Activated T-cell treated with anti-CD3 and anti-CD28 coated beads, Interleukin-2, amount 50 U/mL, for 4 hours (primary cell): ENCODE measurements at regions not wholly inside any gene's neighbourhood (a gene's known extent, or its start where the extent isn't known, plus 50 kb on each side); places are given as distances from the start of the nearest gene placed in this dataset.
"Not testable (repeated sequence)": the region's sequence is repeated elsewhere in the genome, so short reads cannot be mapped to it uniquely, and the experiment has no call there.

Experiments used
- ATAC-seq, 2 donors: fragments of 200-7000 bp; cut with Tn5 transposase; one replicate each; pipeline ENCODE4 v1.10.0; 2021
- DNase-seq: peaks from one replicate; pipeline ENCODE4 v3.0.0-alpha.2; 2020
- H3K27me3 Mint-ChIP-seq: one replicate; pipeline ENCODE4 v1.8.0; 2021; ENCODE audit warnings: low read depth, mixed read lengths
- H3K36me3 Mint-ChIP-seq: one replicate; pipeline ENCODE4 v1.8.0; 2022; ENCODE audit warnings: mixed read lengths; ENCODE audit not compliant: insufficient read depth
- H3K4me1 Mint-ChIP-seq: one replicate; pipeline ENCODE4 v1.8.0; 2021; ENCODE audit warnings: low read depth, mixed read lengths
- H3K4me3 Mint-ChIP-seq: one replicate; pipeline ENCODE4 v1.8.0; 2021; ENCODE audit warnings: mild to moderate bottlenecking, moderate library complexity, mixed read lengths
- H3K9me3 Mint-ChIP-seq: one replicate; pipeline ENCODE4 v1.8.0; 2021; ENCODE audit warnings: mixed read lengths

DNA sequence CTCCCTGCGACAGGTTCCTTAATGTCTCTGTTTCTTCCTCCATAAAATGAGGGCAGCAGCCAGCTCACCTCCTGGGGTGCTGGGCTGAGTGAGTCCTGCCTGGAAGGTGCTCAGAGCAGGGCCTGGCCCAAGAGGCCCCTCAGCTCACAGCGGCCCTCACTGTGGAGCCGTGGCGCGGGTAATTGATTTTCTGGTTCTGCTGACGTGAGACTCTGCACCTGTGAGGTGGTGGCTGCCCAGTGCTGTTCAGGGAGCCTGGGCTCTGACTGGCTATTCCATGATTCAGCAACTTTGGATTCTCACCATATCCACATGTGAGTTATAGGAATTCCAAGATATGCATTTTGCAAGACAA, 266.6 kb downstream of the ADGRD1 start:
- no peak for DNase-seq
- H3K36me3 Mint-ChIP-seq = no peaks in the 10 kb centered on the region
- H3K4me1 Mint-ChIP-seq = peaks cover 7% of the 10 kb centered on the region
- H3K9me3 Mint-ChIP-seq = no peaks in the 10 kb centered on the region
- H3K4me3 Mint-ChIP-seq = no peak overlapping the region
- ATAC-seq = no peak
- H3K27me3 Mint-ChIP-seq = peaks cover 20% of the 10 kb centered on the region

DNA sequence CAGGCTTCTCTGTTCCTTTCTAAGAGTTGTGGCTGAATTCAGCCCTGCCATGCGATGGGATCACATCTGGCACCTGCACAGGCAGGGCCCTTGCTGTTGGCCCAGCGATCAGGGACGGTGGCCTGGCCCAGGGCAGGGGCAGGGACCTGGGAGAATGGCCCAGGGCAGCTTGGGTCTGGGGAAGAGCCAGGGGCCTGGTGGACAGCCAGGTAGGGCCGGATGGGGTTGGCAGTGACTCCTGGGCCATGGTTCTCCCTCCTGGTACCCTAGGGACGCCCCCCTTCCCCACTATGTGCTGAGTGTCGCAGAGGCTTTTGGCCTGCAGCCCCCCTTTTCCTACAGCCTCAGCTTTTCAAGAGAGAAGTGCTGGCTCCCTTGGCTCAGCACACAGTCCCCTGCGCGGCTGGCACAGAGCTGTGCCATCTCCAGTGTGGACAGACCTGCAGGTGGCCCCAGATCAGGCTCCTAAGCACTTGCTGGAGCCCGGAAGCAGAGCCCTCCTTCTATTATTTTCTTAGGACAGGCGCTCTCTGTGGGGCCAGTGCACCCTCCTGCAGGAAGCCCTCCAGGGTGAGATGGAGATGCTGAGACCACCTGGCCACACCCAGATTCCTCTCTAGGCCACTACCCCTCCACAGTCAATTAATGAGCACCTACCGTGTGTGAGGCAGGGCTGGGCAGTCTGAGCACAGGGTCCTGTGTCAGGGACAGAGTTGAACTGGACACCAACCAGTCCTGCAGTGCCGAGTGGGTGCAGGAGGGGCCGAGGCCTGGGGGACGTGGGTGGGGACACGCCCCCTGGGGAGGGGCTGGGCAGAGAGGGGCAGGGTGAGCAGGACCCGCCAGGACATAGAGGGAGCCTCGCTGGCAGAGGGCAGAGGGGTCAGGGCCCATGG, 267.6 kb downstream of the ADGRD1 start:
- no peak overlapping the region for H3K4me3 Mint-ChIP-seq
- peaks cover 20% of the 10 kb centered on the region for H3K27me3 Mint-ChIP-seq
- no peaks in the 10 kb centered on the region for H3K36me3 Mint-ChIP-seq
- peaks cover 7% of the 10 kb centered on the region for H3K4me1 Mint-ChIP-seq
- ATAC-seq = peak in 1 of 2 donors; percentile 8
- no peak for DNase-seq
- no peaks in the 10 kb centered on the region for H3K9me3 Mint-ChIP-seq

DNA sequence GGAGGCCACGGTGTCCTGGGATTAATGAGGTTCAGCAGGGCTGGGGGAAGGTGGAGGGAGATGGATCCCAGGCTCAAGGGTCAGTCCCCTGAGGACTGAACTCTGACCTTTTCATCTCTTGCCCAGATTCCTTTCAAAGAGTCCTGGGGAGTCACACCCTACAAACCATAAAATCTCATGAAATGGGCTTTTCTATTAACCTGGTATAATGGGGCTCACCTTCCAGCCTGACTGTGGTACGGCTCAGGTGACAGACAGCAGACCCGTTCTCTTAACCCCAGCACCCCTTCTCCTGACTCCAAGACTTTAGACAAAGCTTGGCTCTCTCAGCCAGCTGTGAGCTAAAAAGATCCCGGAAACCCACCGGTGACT, 268.2 kb downstream of the ADGRD1 start:
- Mint-ChIP-seq H3K4me3 (peak overlapping the region; percentile 38), H3K27me3 (peaks cover 19% of the 10 kb centered on the region), H3K36me3 (no peaks in the 10 kb centered on the region), H3K4me1 (peaks cover 7% of the 10 kb centered on the region), H3K9me3 (no peaks in the 10 kb centered on the region)
- ATAC-seq (no peak), DNase-seq (no peak)

DNA sequence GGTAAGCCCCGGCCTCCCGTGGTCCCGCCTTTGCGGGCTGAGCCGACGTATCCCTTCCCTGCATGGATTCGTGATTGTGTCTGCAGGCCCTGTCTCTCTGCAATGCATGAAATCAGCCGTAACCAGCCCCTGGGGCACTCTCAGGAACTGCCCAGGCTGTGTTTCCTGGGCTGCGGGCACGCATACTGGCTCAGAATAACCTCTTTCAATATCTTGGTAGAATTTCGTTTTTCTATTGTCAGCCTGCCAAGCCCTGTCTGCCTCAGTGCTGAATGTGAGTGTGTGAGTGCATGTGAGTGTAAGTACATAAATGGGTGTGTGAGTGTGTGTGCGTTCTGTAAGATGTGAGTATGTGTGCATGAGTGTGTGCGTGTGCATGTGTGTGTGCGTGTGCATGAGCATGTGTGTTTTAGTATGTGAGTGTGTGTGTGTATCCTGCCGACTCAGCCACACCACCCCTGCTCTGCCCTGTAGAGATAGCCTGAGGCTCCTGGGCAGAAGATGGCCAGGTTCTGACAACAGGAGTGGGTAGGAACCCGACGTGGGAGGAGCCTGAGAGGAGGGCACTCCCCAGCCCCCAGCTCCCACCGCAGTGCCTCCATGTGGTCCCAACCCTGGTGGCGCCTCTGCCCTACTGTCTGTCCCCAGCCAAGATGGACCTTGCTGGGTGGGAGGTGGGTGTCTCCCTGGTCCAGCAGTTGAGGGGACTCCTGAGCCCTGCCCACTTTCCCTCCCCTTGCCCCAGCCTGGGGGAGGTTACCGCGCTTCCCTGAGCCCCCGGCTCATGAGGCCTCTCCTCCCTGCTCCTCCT, 268.8 kb downstream of the ADGRD1 start:
- Mint-ChIP-seq H3K9me3 (no peaks in the 10 kb centered on the region), H3K4me1 (peaks cover 7% of the 10 kb centered on the region), H3K36me3 (no peaks in the 10 kb centered on the region), H3K27me3 (peaks cover 15% of the 10 kb centered on the region), H3K4me3 (peak overlapping the region; percentile 38)
- DNase-seq (no peak), ATAC-seq (peak; percentile 44 to 60)

DNA sequence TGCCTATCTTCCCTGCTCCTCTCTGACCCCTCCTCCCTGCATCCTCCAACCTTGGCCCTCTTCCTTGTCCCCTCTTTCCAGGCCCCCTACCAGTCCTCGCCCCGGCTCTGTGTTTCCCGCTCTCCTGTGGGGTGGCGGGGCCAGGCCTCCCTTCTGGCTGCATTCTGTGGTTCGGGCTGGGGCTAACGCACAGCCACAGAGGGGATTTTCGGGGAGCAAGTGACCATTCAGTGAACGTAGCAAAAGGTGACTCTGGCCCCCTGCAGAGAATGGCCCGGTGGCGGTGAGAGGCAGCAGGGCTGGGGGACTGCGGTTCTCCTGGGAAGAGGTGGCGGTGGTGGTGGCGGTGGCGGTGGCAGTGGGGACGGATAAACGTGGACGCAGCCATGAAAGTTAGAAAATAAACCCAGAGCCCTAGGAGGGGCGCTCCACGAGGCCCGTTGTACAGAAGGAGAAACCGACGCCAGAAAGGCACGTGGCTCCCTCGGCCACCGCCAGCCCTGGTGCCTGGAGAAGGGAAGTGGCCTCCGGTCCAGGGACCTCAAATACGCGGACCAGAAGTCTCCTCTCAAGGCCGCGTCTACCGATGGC, 269.6 kb downstream of the ADGRD1 start:
- Mint-ChIP-seq H3K4me1 (peaks cover 7% of the 10 kb centered on the region), H3K27me3 (peaks cover 13% of the 10 kb centered on the region), H3K9me3 (no peaks in the 10 kb centered on the region), H3K4me3 (no peak overlapping the region), H3K36me3 (no peaks in the 10 kb centered on the region)
- ATAC-seq = no peak
- no peak for DNase-seq

DNA sequence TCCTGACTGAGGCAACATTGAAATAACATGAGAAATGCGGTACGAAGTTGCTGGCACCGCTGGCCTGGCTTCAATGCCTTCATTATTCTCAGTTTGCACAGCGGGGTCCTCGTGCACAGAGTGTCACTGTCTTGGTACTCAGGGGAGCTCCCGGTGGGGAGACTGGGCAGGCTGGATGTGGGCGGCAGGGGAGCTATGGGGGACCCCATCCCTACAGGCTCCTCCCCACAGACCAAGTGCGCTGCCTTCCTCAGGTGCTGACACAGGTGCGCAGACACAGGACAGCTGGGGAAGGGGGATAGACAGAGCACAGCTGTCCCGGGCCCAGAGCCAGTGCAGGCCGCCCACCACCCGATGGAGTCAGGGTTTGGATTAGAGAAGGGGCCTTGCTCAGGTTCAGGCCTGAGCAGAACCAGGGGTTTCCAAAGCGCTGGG, 270.1 kb downstream of the ADGRD1 start:
- DNase-seq = no peak
- H3K36me3 Mint-ChIP-seq = no peaks in the 10 kb centered on the region
- H3K4me1 Mint-ChIP-seq = peaks cover 7% of the 10 kb centered on the region
- H3K27me3 Mint-ChIP-seq = peaks cover 14% of the 10 kb centered on the region
- H3K9me3 Mint-ChIP-seq = no peaks in the 10 kb centered on the region
- peak overlapping the region; percentile 3 for H3K4me3 Mint-ChIP-seq
- no peak for ATAC-seq

DNA sequence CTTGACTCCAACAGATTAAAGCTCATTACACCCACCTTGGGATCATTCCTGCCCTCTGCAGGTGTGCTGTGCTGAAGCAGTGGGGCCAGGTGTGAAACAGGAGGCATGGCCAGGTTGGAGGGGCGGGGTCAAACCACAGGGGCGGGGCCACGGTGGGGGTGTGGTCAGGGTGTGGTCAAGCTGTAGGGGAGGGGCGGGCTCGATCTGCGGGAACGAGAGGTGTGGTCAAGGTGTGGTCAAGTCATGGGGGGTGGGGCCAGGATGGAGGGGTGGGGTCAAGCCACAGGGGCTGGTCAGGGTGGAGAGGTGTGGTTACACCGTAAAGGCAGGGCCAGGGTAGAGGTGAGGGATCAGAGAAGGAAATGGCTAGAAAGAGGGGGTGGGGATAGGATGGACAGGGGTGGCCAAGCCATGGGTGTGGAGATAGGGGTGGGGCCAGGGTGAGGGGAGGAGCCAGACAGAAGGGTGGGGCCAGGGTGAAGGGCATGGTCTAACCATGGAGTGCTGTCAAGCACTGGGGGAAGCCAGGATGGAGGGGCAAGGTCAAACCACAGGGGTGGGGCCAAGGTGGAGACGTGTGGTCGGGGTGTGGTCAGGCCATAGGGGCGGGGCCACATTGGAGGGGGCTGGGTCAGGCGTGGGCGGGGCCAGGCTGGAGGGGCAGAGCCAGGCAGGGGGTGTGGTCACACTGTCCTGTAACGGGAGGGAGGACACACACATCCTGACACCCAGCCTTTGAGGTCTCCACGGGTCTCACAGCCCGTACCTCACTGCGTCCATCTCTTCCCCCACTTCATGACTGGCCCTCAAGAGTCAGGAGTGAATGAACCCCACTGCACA, 270.7 kb downstream of the ADGRD1 start:
- peaks cover 19% of the 10 kb centered on the region for H3K27me3 Mint-ChIP-seq
- peak in 1 of 2 donors; percentile 15 for ATAC-seq
- DNase-seq, H3K36me3 Mint-ChIP-seq, H3K4me3 Mint-ChIP-seq, H3K4me1 Mint-ChIP-seq, H3K9me3 Mint-ChIP-seq: not testable (repeated sequence)

DNA sequence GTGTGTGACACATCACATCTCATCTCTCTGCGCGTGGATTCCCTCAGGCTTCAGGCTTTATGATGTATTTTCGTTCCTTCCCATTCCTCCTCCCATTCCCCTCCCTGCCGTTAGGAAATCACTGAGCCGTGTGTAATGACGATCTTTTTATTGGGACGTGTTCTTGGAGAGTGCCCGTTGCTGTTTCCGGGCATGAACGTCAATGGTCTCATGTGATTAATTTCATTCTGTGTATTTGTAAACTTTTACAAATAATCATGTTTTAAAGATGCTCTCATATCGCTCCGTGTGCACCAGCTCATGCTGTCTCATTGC, 271.3 kb downstream of the ADGRD1 start:
- H3K9me3 Mint-ChIP-seq, H3K4me3 Mint-ChIP-seq, H3K4me1 Mint-ChIP-seq, H3K36me3 Mint-ChIP-seq, DNase-seq, ATAC-seq: not testable (repeated sequence)
- peaks cover 19% of the 10 kb centered on the region for H3K27me3 Mint-ChIP-seq

DNA sequence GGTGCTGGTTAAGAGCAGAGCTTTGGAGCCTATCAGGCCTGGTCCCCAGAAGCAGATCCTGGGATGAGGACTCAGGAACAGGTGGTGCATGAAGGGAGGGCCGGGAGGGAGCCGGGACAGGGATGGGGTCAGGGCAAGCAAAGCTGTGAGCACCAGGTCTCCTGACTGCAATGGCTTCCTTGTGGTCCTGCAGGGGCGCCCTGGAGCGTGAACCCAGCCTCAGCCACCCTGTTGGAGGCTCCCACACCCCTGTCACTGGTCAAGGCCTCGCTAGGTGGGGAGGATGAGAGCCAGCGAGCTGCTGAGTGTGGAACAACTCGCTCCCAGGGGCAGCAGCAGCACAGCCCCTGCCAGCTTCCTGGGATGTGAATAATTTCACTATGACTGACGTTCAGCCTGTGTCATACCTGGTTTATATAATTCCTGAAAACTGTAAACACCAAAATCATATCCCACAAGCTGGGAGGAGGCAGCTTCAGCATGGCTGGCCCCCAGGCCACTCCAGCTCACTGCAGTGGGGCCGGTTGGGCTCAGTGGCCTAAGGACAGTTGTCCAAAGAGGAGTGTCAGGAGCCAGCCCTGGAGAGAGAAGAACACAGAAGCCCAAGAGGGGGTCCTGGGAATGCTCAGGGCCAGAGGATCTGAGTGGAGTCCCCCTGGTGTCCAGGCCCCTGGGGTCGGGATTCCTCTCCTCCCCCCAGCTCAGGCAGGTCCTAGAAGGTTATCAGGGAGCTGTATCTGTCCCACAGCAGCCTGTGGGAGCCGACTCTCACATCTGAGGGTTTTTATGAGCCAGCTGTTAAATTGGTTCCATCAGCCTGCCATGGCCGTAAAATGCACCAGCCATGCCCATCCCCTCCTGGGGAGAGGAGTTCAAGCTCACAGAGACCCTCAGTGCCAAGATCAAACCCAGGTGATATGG, 272.9 kb downstream of the ADGRD1 start:
- H3K4me1 Mint-ChIP-seq = peaks cover 9% of the 10 kb centered on the region
- H3K4me3 Mint-ChIP-seq = no peak overlapping the region
- H3K36me3 Mint-ChIP-seq = no peaks in the 10 kb centered on the region
- no peaks in the 10 kb centered on the region for H3K9me3 Mint-ChIP-seq
- H3K27me3 Mint-ChIP-seq = peaks cover 16% of the 10 kb centered on the region
- ATAC-seq (no peak), DNase-seq (no peak)

DNA sequence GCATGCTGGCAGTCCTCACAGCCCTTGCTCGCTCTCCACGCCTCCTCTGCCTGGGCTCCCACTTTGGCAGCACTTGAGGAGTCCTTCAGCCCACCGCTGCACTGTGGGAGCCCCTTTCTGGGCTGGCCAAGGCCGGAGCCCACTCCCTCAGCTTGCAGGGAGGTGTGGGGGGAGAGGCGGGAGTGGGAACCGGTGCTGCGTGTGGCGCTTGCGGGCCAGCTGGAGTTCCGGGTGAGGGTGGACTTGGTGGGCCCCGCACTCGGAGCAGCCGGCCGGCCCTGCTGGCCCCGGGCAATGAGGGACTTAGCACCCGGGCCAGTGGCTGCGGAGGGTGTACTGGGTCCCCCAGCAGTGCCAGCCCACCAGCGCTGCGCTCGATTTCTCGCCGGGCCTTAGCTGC, 273.9 kb downstream of the ADGRD1 start:
- DNase-seq, H3K36me3 Mint-ChIP-seq, H3K4me3 Mint-ChIP-seq, H3K9me3 Mint-ChIP-seq, H3K4me1 Mint-ChIP-seq, H3K27me3 Mint-ChIP-seq, ATAC-seq: not testable (repeated sequence)

DNA sequence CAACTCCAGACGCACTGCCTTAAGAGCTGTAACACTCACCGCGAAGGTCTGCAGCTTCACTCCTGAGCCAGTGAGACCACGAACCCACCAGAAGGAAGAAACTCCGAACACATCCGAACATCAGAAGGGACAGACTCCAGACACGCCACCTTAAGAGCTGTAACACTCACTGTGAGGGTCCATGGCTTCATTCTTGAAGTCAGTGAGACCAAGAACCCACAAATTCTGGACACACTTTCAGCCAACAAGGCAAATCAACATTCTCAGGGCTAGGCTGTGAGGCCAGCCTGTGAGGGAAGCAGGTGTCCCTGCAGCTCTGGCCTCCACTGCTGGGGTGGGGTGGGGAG, 275.3 kb downstream of the ADGRD1 start:
- H3K36me3 Mint-ChIP-seq, DNase-seq, H3K4me3 Mint-ChIP-seq, H3K4me1 Mint-ChIP-seq, ATAC-seq, H3K27me3 Mint-ChIP-seq, H3K9me3 Mint-ChIP-seq: not testable (repeated sequence)

DNA sequence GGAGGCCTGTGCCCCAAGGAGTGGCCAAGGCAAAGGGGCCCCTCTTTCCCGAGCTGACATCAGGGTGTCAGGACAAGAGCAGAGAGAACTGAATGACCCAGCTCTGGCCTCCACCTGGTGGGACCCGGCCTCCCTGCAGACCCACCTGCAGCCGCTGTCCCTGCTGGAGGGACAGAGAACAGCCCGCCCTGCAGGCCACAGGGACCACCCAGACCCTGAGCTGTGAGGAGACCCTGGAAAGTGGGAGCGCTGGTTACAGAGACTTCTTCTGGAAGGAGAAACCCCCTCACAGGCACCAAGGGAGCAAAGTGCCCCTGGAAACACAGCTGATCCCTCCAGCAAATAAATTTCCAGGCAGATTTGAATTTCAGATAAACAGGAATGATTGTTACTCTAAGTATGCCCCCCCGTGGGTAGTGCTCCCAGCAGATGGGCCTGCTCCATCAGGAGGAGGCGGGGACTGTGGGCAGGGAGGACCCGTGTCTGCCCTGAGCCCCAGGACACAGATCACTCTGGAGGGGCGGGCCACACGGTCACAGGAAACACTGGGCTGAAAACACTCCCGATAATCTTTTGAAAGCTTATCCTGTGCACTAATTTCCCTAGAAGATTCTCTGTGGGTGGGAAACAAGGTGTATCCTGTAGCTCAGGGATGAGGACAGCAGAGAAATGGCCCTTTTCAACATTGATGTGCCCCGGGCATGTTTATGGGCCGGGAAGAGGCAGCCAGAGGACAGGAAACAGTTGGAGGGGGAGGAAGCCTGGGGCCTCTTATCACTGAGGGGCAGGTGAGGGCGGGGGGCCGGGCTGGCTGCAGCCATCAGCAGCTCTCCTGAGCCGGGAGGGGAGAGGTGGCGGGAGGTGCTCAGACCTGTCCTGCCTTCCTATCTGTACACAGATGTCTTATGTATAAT, 276.0 kb downstream of the ADGRD1 start:
- DNase-seq = no peak
- H3K36me3 Mint-ChIP-seq = no peaks in the 10 kb centered on the region
- peaks cover 3% of the 10 kb centered on the region for H3K4me1 Mint-ChIP-seq
- peaks cover 10% of the 10 kb centered on the region for H3K27me3 Mint-ChIP-seq
- no peak overlapping the region for H3K4me3 Mint-ChIP-seq
- no peak for ATAC-seq
- H3K9me3 Mint-ChIP-seq = no peaks in the 10 kb centered on the region
